IPS DF 19.7 (cell line): ENCODE measurements at regions not wholly inside any gene's neighbourhood (a gene's known extent, or its start where the extent isn't known, plus 50 kb on each side); places are given as distances from the start of the nearest gene placed in this dataset.

ENCODE experiments used
- DNase-seq: peaks from one replicate; pipeline ENCODE4 v3.0.0-alpha.2; 2013; ENCODE audit warnings: low read depth, low spot score

GRCh38 chr2:111706481-111707001, 177.5 kb downstream of the ANAPC1 start:
- DNase-seq: no peak

GRCh38 chr2:111707700-111708099, 176.3 kb downstream of the ANAPC1 start:
- no peak for DNase-seq

GRCh38 chr2:111708476-111709180, 175.4 kb downstream of the ANAPC1 start:
- no peak for DNase-seq

- no peak for DNase-seq
Observed at GRCh38 chr2:111709321-111709720, 174.7 kb downstream of the ANAPC1 start.

GRCh38 chr2:111710085-111710484, 173.9 kb downstream of the ANAPC1 start:
- no peak for DNase-seq

GRCh38 chr2:111710613-111711012, 173.4 kb downstream of the ANAPC1 start:
- DNase-seq: no peak

GRCh38 chr2:111711270-111711669, 172.7 kb downstream of the ANAPC1 start:
- DNase-seq: no peak

- DNase-seq: no peak
Observed at GRCh38 chr2:111712361-111712760, 171.6 kb downstream of the ANAPC1 start.

GRCh38 chr2:111712940-111713515, 171.0 kb downstream of the ANAPC1 start:
- DNase-seq: no peak

GRCh38 chr2:111715987-111716904, 167.7 kb downstream of the ANAPC1 start:
- DNase-seq: no peak

- no peak for DNase-seq
Observed at GRCh38 chr2:111716905-111717775, 166.9 kb downstream of the ANAPC1 start.
